ENCODE measurements at regions not wholly inside any gene's neighbourhood (a gene's known extent, or its start where the extent isn't known, plus 50 kb on each side); places are given as distances from the start of the nearest gene placed in this dataset.

DNA sequence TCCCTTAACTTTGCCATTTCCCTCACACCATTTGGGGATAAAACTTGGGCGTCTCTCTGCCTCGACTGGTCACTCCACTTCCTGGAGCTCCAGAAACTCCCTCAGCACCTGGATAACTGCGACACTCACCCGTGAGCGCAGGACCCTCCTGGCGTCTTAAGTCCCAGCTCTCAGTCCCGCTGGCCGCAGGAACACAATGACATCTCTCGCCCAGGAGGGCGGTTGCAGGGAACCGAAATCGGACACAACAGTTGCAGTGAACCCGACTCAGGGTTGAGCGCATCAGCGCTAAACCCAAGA is 370.9 kb upstream of the SMIM31 start:
- TF ChIP-seq, protein P1, sequence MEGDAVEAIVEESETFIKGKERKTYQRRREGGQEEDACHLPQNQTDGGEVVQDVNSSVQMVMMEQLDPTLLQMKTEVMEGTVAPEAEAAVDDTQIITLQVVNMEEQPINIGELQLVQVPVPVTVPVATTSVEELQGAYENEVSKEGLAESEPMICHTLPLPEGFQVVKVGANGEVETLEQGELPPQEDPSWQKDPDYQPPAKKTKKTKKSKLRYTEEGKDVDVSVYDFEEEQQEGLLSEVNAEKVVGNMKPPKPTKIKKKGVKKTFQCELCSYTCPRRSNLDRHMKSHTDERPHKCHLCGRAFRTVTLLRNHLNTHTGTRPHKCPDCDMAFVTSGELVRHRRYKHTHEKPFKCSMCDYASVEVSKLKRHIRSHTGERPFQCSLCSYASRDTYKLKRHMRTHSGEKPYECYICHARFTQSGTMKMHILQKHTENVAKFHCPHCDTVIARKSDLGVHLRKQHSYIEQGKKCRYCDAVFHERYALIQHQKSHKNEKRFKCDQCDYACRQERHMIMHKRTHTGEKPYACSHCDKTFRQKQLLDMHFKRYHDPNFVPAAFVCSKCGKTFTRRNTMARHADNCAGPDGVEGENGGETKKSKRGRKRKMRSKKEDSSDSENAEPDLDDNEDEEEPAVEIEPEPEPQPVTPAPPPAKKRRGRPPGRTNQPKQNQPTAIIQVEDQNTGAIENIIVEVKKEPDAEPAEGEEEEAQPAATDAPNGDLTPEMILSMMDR (conservative IDR thresholded peaks at IDR 0.05; ENCODE audit: control insufficient read depth, insufficient read depth, low read depth, low read length), result no peak
- H3K4me3 ChIP-seq (ENCODE audit: control insufficient read depth, low read depth, low read length), result peak overlapping the region; percentile 31
- no peak for DNase-seq (ENCODE audit: low read depth)

DNA sequence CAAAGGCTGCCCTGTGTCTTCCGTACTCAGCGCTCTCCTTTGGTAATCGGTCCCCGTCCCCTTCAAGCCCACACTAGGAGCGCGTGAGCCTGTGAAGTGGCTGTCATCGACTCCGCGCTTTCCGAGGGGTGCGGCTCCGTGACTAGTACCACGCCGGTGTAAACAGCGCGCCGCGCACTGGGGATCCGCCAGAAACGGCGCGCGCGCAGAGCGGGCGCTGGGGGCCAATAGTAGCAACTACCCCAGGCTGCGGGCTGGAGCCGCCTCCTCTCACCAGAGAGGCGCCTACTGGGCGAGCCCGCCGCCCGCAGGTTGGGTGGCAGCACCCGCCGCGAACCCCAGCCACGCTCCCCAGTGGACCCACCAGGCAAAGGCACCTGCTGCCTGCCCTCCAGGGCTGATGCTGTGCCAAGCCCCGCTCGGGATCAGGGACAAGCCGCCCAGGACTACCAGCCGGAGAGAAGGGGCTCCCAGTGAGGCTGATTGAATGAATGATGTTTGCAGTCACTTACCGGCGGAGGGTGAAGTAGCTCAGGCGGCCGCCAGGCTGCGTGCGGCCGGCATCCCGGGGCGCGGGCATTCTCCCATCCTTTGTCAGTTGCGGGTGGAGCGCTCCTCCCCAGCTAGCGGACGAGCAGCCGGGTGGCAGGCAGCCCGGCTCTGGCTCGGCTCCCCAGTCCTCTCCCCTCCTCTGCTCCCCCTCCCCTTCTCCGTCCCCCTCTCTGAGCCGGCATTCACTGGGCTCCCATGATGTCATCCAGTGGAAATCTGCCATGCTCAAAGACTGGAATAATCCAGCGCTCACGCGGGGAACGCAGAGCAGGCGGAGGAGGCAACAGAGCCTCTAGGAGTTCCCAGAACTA is 370.3 kb upstream of the SMIM31 start:
- TF ChIP-seq, protein P1 (conservative IDR thresholded peaks at IDR 0.05; ENCODE audit: control insufficient read depth, insufficient read depth, low read depth, low read length), result no peak
- peak; percentile 22 for DNase-seq (ENCODE audit: low read depth)
- H3K4me3 ChIP-seq (ENCODE audit: control insufficient read depth, low read depth, low read length), result peak overlapping the region; percentile 31

DNA sequence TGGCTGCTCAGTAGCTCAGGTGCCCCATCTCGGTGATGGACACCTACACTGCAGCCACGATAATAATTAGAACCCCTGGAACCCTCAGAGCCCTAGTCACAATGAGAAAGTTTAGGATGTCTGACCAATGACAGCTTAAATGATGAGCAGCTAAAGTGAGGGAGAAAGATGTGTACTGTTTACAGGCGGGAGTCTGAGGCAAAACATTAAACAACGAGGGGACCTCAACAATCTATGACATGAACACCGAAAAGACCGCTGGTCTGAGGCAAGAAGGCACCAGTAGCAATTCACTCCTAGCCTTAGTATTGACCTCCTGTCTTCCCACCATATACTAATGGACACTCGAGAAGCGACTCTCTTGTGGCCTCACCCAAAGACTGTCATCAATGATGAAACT is 369.5 kb upstream of the SMIM31 start:
- TF ChIP-seq, protein P1 (conservative IDR thresholded peaks at IDR 0.05; ENCODE audit: control insufficient read depth, insufficient read depth, low read depth, low read length), result no peak
- DNase-seq (ENCODE audit: low read depth), result no peak
- H3K4me3 ChIP-seq (ENCODE audit: control insufficient read depth, low read depth, low read length), result no peak overlapping the region

DNA sequence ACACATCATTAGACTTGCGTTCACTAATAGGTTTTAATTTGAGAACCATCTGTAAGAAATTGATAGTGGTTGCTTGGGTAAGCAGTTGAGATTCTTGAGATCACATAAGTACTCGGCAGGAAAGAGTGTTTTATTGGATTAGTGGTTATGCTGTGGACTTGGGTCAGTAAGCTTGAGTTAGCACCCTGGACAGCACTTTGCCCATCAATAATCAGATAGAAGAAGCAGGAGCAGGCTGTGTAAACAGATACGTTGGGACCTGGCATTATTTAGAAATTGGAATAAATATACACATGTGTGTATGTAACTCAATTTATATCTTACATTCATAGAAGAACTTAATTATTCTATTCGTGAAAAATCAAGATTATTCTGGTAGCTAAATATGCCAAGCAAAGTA is 357.5 kb upstream of the SMIM31 start:
- H3K4me3 ChIP-seq (ENCODE audit: control insufficient read depth, low read depth, low read length), result no peak overlapping the region
- TF ChIP-seq, protein P1 (conservative IDR thresholded peaks at IDR 0.05; ENCODE audit: control insufficient read depth, insufficient read depth, low read depth, low read length), result no peak
- peak; percentile 1 for DNase-seq (ENCODE audit: low read depth)

DNA sequence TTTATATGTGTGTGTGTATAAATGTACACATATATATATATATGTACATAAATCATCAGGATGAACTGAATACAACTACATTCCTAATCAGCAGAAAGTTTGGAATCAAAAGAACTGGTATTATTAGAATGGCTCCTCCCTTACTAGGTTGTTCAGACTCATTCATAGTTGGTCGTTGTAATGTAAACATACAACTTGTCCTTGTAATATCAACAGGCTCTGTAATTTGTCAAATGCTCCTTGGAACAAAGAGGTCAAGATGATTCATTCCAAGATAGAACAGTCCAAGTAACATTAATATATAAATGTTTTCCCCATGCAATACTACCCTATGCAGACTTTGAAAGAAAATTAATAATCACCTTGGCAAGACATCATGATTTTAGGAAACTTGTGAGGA is 351.4 kb upstream of the SMIM31 start:
- TF ChIP-seq, protein P1 (conservative IDR thresholded peaks at IDR 0.05; ENCODE audit: control insufficient read depth, insufficient read depth, low read depth, low read length), result no peak
- no peak overlapping the region for H3K4me3 ChIP-seq (ENCODE audit: control insufficient read depth, low read depth, low read length)
- peak; percentile 16 for DNase-seq (ENCODE audit: low read depth)

DNA sequence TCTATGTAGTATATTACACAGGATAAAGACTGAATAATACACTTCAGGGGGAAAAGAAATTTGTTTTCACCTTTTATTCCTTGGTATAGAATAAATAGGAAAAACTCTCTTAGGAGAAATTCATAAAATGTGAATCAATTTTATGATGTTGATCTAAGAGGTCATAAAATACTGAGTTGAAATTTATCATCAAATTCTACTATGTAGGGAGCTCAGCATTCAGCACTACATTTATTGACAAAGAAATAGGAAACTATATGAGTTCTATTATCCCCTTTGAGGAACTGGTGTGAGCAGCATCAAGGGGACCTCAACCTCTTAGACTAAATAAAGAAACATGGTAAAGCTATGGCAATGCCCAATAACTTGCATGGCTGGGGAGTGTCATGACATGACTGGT is 348.2 kb upstream of the SMIM31 start:
- DNase-seq (ENCODE audit: low read depth), result no peak
- H3K4me3 ChIP-seq (ENCODE audit: control insufficient read depth, low read depth, low read length), result no peak overlapping the region
- TF ChIP-seq, protein P1 (conservative IDR thresholded peaks at IDR 0.05; ENCODE audit: control insufficient read depth, insufficient read depth, low read depth, low read length), result no peak

All from fibroblast of mammary gland (primary cell).